Liver (tissue), 8 donors: ENCODE measurements at regions not wholly inside any gene's neighbourhood (a gene's known extent, or its start where the extent isn't known, plus 50 kb on each side); places are given as distances from the start of the nearest gene placed in this dataset.

ENCODE experiments used
- DNase-seq: peaks from one replicate; pipeline ENCODE4 v3.0.0-alpha.2; 2017; ENCODE audit warnings: low spot score
- H3K27ac ChIP-seq, 2 donors: one replicate each; pipeline ENCODE4 v1.7.0; 2013; ENCODE audit warnings: inconsistent platforms in 2 of 2, low read length in 2 of 2, control low read depth in 1 of 2, low read depth in 1 of 2, mild to moderate bottlenecking in 1 of 2
- H3K27me3 ChIP-seq, 4 donors: one replicate each; pipeline versions ENCODE4 v1.6.1 to v1.7.0; 2013; ENCODE audit warnings: low read length in 3 of 4, inconsistent platforms in 1 of 4, mild to moderate bottlenecking in 1 of 4, moderate library complexity in 1 of 4; ENCODE audit not compliant: control insufficient read depth in 4 of 4, insufficient read depth in 4 of 4
- H3K36me3 ChIP-seq, 4 donors: one replicate each; pipeline versions ENCODE4 v1.6.1 to v1.7.0; 2013; ENCODE audit warnings: low read length in 3 of 4, mild to moderate bottlenecking in 3 of 4, low read depth in 1 of 4, moderate library complexity in 1 of 4; ENCODE audit not compliant: control insufficient read depth in 4 of 4, insufficient read depth in 3 of 4
- H3K4me1 ChIP-seq, 4 donors: one replicate each; pipeline versions ENCODE4 v1.6.1 to v1.7.0; 2013; ENCODE audit warnings: low read length in 3 of 4, mild to moderate bottlenecking in 3 of 4, moderate library complexity in 1 of 4; ENCODE audit not compliant: control insufficient read depth in 4 of 4, insufficient read depth in 4 of 4
- H3K4me3 ChIP-seq, 3 donors: one replicate each; pipeline versions ENCODE4 v1.6.1 to v1.7.0; 2013; ENCODE audit warnings: low read length in 3 of 3, control low read depth in 1 of 3, low read depth in 1 of 3, mild to moderate bottlenecking in 1 of 3
- H3K9ac ChIP-seq, 2 donors: one replicate each; pipeline ENCODE4 v1.7.0; 2013; ENCODE audit warnings: low read length in 2 of 2, mild to moderate bottlenecking in 2 of 2, moderate library complexity in 2 of 2, control low read depth in 1 of 2, low read depth in 1 of 2
- H3K9me3 ChIP-seq, 4 donors: one replicate each; pipeline versions ENCODE4 v1.6.1 to v1.7.0; 2013; ENCODE audit warnings: low read length in 3 of 4; ENCODE audit not compliant: control insufficient read depth in 4 of 4
- ATF3 ChIP-seq: IDR thresholded peaks from 2 replicates; pipeline ENCODE4 v1.6.1; 2016; ENCODE audit warnings: antibody characterized with exemption
- CTCF ChIP-seq: fragments of 150-350 bp; IDR thresholded peaks from 2 replicates; pipeline ENCODE4 v1.5.1; 2017; ENCODE audit warnings: improper control_type of control experiment, low read depth, low read length; ENCODE audit not compliant: missing input control
- EGR1 ChIP-seq, 2 donors: IDR thresholded peaks; 2 replicates each; pipeline ENCODE4 v1.6.1; 2016 to 2018; ENCODE audit warnings: antibody characterized with exemption in 2 of 2, low read depth in 2 of 2
- FOXA1 ChIP-seq: IDR thresholded peaks from 2 replicates; pipeline ENCODE4 v1.6.1; 2016; ENCODE audit warnings: antibody characterized with exemption
- FOXA2 ChIP-seq: IDR thresholded peaks from 2 replicates; pipeline ENCODE4 v1.6.1; 2016; ENCODE audit warnings: antibody characterized with exemption
- GABPA ChIP-seq, 2 donors: IDR thresholded peaks in 1 of 2; conservative IDR thresholded peaks in 1 of 2; 2 replicates each; pipeline ENCODE4 v1.6.1; 2016; ENCODE audit warnings: antibody characterized with exemption in 2 of 2, mild to moderate bottlenecking in 1 of 2, moderate library complexity in 1 of 2
- HNF4A ChIP-seq, 2 donors: conservative IDR thresholded peaks; 2 replicates each; pipeline ENCODE4 v1.6.1; 2016; ENCODE audit warnings: antibody characterized with exemption in 2 of 2, mild to moderate bottlenecking in 2 of 2
- HNF4G ChIP-seq: IDR thresholded peaks from 2 replicates; pipeline ENCODE4 v1.6.1; 2016; ENCODE audit warnings: antibody characterized with exemption
- JUND ChIP-seq, 2 donors: IDR thresholded peaks; 2 replicates each; pipeline ENCODE4 v1.6.1; 2016; ENCODE audit warnings: antibody characterized with exemption in 2 of 2
- MAX ChIP-seq: IDR thresholded peaks from 2 replicates; pipeline ENCODE4 v1.6.1; 2016; ENCODE audit warnings: antibody characterized with exemption
- NR2F2 ChIP-seq: IDR thresholded peaks from 2 replicates; pipeline ENCODE4 v1.6.1; 2016; ENCODE audit warnings: antibody characterized with exemption
- RAD21 ChIP-seq, 2 donors: IDR thresholded peaks; 2 replicates each; pipeline ENCODE4 v1.6.1; 2016; ENCODE audit warnings: antibody characterized with exemption in 2 of 2, mild to moderate bottlenecking in 2 of 2
- REST ChIP-seq: IDR thresholded peaks from 2 replicates; pipeline ENCODE4 v1.6.1; 2016; ENCODE audit warnings: antibody characterized with exemption, mild to moderate bottlenecking
- RXRA ChIP-seq, 2 donors: IDR thresholded peaks; 2 replicates each; pipeline ENCODE4 v1.6.1; 2017 to 2018; ENCODE audit warnings: antibody characterized with exemption in 2 of 2, mild to moderate bottlenecking in 1 of 2
- SP1 ChIP-seq: IDR thresholded peaks from 2 replicates; pipeline ENCODE4 v1.6.1; 2018; ENCODE audit warnings: antibody characterized with exemption, mild to moderate bottlenecking
- TAF1 ChIP-seq: conservative IDR thresholded peaks from 2 replicates; pipeline ENCODE4 v1.6.1; 2016; ENCODE audit warnings: antibody characterized with exemption, mild to moderate bottlenecking
- YY1 ChIP-seq: IDR thresholded peaks from 2 replicates; pipeline ENCODE4 v1.6.1; 2016; ENCODE audit warnings: antibody characterized with exemption, mild to moderate bottlenecking
- ZBTB33 ChIP-seq: IDR thresholded peaks from 2 replicates; pipeline ENCODE4 v1.6.1; 2016; ENCODE audit warnings: antibody characterized with exemption
- WGBS: extraction: QIAGEN DNeasy Blood & Tissue Kit; methylation state at CpG from one replicate; pipeline ENCODE4 v1.1.7; 2013; 5-methylcytosine and 5-hydroxymethylcytosine counted together
- donor health status: healthy.
- donor health status: healthy.
- donor health status: healthy.
- donor health status: healthy.
- donor health status: healthy.

GRCh38 chr12:46935271-46935847 is 109.6 kb upstream of the SLC38A4 start:
- TF ChIP-seq YY1 (no peak), EGR1 (IDR thresholded peaks at IDR 0.05; ENCODE audit: low read depth in 2 of 2) (no peak), TAF1 (no peak), RXRA (IDR thresholded peaks at IDR 0.05) (no peak), JUND (IDR thresholded peaks at IDR 0.05) (no peak), GABPA (IDR thresholded peaks at IDR 0.05 in 1 of 2, conservative IDR thresholded peaks at IDR 0.05 in 1 of 2) (no peak), FOXA2 (no peak), FOXA1 (no peak), HNF4G (no peak), SP1 (no peak), ZBTB33 (no peak), RAD21 (IDR thresholded peaks at IDR 0.05) (no peak), MAX (no peak), ATF3 (no peak), HNF4A (conservative IDR thresholded peaks at IDR 0.05) (no peak)
- no peak for DNase-seq
- peaks cover 9 to 17% (median 16%) of the 10 kb centered on the region in 4 donors for H3K4me1 ChIP-seq
- no peak overlapping the region for H3K27ac ChIP-seq
- no peaks in the 10 kb centered on the region for H3K36me3 ChIP-seq
- WGBS: 89% methylated on average over 3 of the region's 3 CpGs
- H3K27me3 ChIP-seq: no peaks in the 10 kb centered on the region
- no peaks in the 10 kb centered on the region for H3K9me3 ChIP-seq
- no peak overlapping the region for H3K9ac ChIP-seq
- H3K4me3 ChIP-seq: no peak overlapping the region

- Histone ChIP-seq H3K27ac (no peak overlapping the region), H3K4me1 (peaks cover 9 to 17% (median 16%) of the 10 kb centered on the region in 4 donors), H3K27me3 (no peaks in the 10 kb centered on the region), H3K36me3 (no peaks in the 10 kb centered on the region), H3K9ac (no peak overlapping the region), H3K9me3 (no peaks in the 10 kb centered on the region), H3K4me3 (no peak overlapping the region)
- 65% methylated on average over 2 of the region's 2 CpGs for WGBS
- TF ChIP-seq JUND (IDR thresholded peaks at IDR 0.05) (no peak), RAD21 (IDR thresholded peaks at IDR 0.05) (no peak), YY1 (no peak), RXRA (IDR thresholded peaks at IDR 0.05) (no peak), REST (no peak), GABPA (IDR thresholded peaks at IDR 0.05 in 1 of 2, conservative IDR thresholded peaks at IDR 0.05 in 1 of 2) (no peak), NR2F2 (no peak), HNF4A (conservative IDR thresholded peaks at IDR 0.05) (no peak), FOXA1 (no peak), FOXA2 (no peak), ATF3 (no peak), ZBTB33 (no peak), CTCF (no peak), HNF4G (no peak), MAX (no peak), SP1 (no peak)
- no peak for DNase-seq
Observed at GRCh38 chr12:46936042-46936441, 110.2 kb upstream of the SLC38A4 start.
